ENCODE measurements at regions not wholly inside any gene's neighbourhood (a gene's known extent, or its start where the extent isn't known, plus 50 kb on each side); places are given as distances from the start of the nearest gene placed in this dataset.
A peak's percentile ranks its signal among the peaks of the same experiment; 100 is the strongest.
"Not testable (repeated sequence)": the region's sequence is repeated elsewhere in the genome, so short reads cannot be mapped to it uniquely, and the experiment has no call there.

- DNase-seq (ENCODE audit: low read depth in 4 of 4, low spot score in 1 of 4): no peak
These were observed 55.2 kb downstream of the GCC1 start for GRCh38 chr7:127530148-127530547.

- no peak for DNase-seq (ENCODE audit: low read depth in 4 of 4, low spot score in 1 of 4)
These were observed 57.8 kb downstream of the GCC1 start for GRCh38 chr7:127527561-127527960.

- DNase-seq (ENCODE audit: low read depth in 4 of 4, low spot score in 1 of 4): no peak
These were observed 59.4 kb downstream of the GCC1 start for GRCh38 chr7:127525866-127526480.

- DNase-seq (ENCODE audit: low read depth in 4 of 4, low spot score in 1 of 4): no peak
These were observed 69.1 kb downstream of the GCC1 start for GRCh38 chr7:127516320-127516719.

- no peak for DNase-seq (ENCODE audit: low read depth in 4 of 4, low spot score in 1 of 4)
These were observed 70.9 kb downstream of the GCC1 start for GRCh38 chr7:127514499-127514898.

GRCh38 chr7:127513311-127513710 lies 72.1 kb downstream of the GCC1 start:
- no peak for DNase-seq (ENCODE audit: low read depth in 4 of 4, low spot score in 1 of 4)

- no peak for DNase-seq (ENCODE audit: low read depth in 4 of 4, low spot score in 1 of 4)
These were observed 72.7 kb downstream of the GCC1 start for GRCh38 chr7:127512663-127513062.

GRCh38 chr7:127504715-127505114 lies 80.7 kb downstream of the GCC1 start:
- peak in 1 of 4 experiments; percentile 11 for DNase-seq (ENCODE audit: low read depth in 4 of 4, low spot score in 1 of 4)

- no peak for DNase-seq (ENCODE audit: low read depth in 4 of 4, low spot score in 1 of 4)
These were observed 83.6 kb downstream of the GCC1 start for GRCh38 chr7:127501817-127502216.

- DNase-seq (ENCODE audit: low read depth in 4 of 4, low spot score in 1 of 4): no peak
These were observed 94.9 kb upstream of the ZNF800 start for GRCh38 chr7:127487381-127487780.

- peak in 1 of 4 experiments; percentile 1 for DNase-seq (ENCODE audit: low read depth in 4 of 4, low spot score in 1 of 4)
These were observed 94.1 kb upstream of the ZNF800 start for GRCh38 chr7:127486654-127487053.

- no peak for DNase-seq (ENCODE audit: low read depth in 4 of 4, low spot score in 1 of 4)
These were observed 93.0 kb upstream of the ZNF800 start for GRCh38 chr7:127485482-127485881.

- no peak for DNase-seq (ENCODE audit: low read depth in 4 of 4, low spot score in 1 of 4)
These were observed 92.4 kb upstream of the ZNF800 start for GRCh38 chr7:127484954-127485353.

- no peak for DNase-seq (ENCODE audit: low read depth in 4 of 4, low spot score in 1 of 4)
These were observed 86.0 kb upstream of the ZNF800 start for GRCh38 chr7:127478461-127478860.

GRCh38 chr7:127478024-127478355 lies 85.5 kb upstream of the ZNF800 start:
- DNase-seq (ENCODE audit: low read depth in 4 of 4, low spot score in 1 of 4): no peak

- no peak for DNase-seq (ENCODE audit: low read depth in 4 of 4, low spot score in 1 of 4)
These were observed 85.0 kb upstream of the ZNF800 start for GRCh38 chr7:127477295-127478023.

GRCh38 chr7:127476618-127477017 lies 84.1 kb upstream of the ZNF800 start:
- DNase-seq (ENCODE audit: low read depth in 4 of 4, low spot score in 1 of 4): no peak

GRCh38 chr7:127474457-127474856 lies 81.9 kb upstream of the ZNF800 start:
- no peak for DNase-seq (ENCODE audit: low read depth in 4 of 4, low spot score in 1 of 4)

- DNase-seq (ENCODE audit: low read depth in 4 of 4, low spot score in 1 of 4): no peak
These were observed 80.9 kb upstream of the ZNF800 start for GRCh38 chr7:127473409-127473808.

- no peak for DNase-seq (ENCODE audit: low read depth in 4 of 4, low spot score in 1 of 4)
These were observed 67.6 kb upstream of the ZNF800 start for GRCh38 chr7:127460077-127460476.

- DNase-seq (ENCODE audit: low read depth in 4 of 4, low spot score in 1 of 4): not testable (repeated sequence)
These were observed 58.8 kb upstream of the ZNF800 start for GRCh38 chr7:127451258-127451657.

GRCh38 chr7:127448566-127448965 lies 56.1 kb upstream of the ZNF800 start:
- DNase-seq (ENCODE audit: low read depth in 4 of 4, low spot score in 1 of 4): no peak

All from stimulated activated CD4-positive, alpha-beta T cell treated with anti-CD3 and anti-CD28 coated beads, Interleukin-1b, Interleukin-23, amount 100 ng/mL, for 24 hours (primary cell).